ENCODE measurements at regions not wholly inside any gene's neighbourhood (a gene's known extent, or its start where the extent isn't known, plus 50 kb on each side); places are given as distances from the start of the nearest gene placed in this dataset.
"Not testable (repeated sequence)": the region's sequence is repeated elsewhere in the genome, so short reads cannot be mapped to it uniquely, and the experiment has no call there.

GRCh38 chr7:35975851-35976454 lies 175.1 kb downstream of the SEPTIN7 start:
- DNase-seq: peak in 1 of 2 donors; percentile 64

- not testable (repeated sequence) for DNase-seq
These were observed 174.0 kb upstream of the EEPD1 start for GRCh38 chr7:35978816-35979640.

- DNase-seq: no peak
These were observed 170.5 kb upstream of the EEPD1 start for GRCh38 chr7:35982600-35982999.

DNA sequence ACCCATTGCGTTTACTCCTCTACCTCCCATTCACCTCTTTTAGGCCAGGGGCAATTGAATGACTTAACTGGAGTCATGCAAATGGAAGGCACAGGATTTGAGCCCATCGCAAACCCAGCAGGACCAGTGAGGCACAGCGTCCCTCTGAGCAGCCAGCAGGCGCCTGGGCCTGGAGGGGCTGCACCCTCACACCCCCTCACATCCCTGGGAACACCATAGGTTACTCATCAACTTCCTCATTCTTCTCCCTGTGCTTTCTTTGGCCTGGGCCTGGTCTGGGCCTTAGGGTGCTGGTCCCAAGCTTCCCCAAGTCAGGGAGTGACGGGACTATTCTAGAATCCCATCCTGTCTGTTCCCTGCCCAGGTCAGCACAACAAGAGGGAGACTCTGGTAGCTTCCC lies 169.4 kb upstream of the EEPD1 start:
- DNase-seq: no peak

DNA sequence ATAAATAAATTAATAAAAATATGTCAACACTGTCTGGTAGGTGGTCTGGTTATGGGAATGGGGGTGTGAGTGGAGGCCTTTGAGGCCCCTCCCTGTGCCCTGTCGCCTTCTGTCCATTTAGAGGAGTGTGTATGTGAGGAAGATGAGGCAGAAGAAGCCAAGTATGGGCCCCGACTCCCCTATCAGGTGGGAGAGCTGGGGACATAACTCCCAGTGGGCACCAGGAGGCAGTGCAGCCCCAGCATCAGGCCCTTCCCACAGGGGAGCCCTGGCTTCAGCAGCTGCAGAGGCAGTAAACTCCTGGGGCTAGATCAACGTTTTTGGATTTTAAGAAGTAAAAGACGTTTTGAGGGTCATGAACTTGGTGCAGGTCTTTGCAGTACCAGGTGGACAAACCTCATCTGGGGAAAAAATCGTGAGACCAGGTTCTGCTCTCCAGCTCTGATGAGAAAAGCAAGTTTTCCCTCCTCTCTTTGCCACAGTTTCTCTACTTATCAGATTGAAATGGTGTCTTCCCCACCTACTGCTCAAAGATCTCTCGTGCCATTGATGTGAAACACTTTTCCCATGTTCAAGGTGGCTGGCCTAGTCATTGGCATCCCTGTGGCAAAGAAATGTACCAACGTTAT lies 167.8 kb upstream of the EEPD1 start:
- DNase-seq: peak; percentile 16 to 47

- DNase-seq: no peak
These were observed 166.0 kb upstream of the EEPD1 start for GRCh38 chr7:35987016-35987415.

- no peak for DNase-seq
These were observed 164.9 kb upstream of the EEPD1 start for GRCh38 chr7:35988105-35988504.

GRCh38 chr7:35988818-35989217 lies 164.2 kb upstream of the EEPD1 start:
- DNase-seq: no peak

GRCh38 chr7:35991511-35992232 lies 161.4 kb upstream of the EEPD1 start:
- DNase-seq: no peak

GRCh38 chr7:35992436-35992835 lies 160.6 kb upstream of the EEPD1 start:
- DNase-seq: no peak

- no peak for DNase-seq
These were observed 159.9 kb upstream of the EEPD1 start for GRCh38 chr7:35993113-35993512.

DNA sequence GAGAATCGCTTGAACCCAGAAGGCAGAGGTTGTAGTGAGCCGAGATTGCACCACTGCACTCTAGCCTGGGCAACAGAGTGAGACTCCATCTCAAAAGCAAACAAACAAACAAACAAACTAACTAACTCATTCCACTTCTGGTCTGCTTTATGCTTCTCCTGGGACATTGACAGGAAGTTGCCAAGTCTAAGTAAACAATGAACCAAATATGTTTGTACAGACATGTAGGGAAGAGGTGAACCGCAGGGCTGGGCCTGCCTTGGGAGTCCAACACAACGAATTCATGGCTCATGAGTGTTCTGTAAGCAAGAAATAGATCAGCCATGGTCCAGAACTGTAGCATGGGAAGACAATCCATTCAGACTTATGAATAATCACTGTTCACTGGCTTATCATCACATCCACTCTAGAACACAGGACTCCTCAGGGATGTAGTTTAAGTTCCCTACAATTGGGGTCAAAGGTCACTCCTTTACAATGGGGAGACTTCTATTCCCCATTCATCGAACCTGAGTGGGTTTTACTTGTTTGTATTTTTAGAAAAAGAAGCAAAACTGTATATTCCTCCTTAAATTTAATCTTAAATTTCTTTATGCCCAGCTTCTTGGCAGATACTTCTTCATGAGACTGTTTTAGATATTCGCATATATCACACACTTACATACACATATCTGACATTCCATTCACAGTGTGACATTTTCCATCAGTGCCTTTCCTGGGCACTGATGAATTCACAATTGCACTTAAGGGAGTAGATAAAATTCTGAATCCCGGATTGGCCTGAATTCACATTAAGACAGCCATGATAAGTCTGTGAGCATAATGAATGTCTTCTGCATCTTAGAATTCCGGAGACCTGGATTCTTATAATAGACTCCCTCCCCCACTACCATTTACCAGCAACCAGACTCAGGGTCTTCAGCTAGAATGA lies 159.1 kb upstream of the EEPD1 start:
- no peak for DNase-seq

DNA sequence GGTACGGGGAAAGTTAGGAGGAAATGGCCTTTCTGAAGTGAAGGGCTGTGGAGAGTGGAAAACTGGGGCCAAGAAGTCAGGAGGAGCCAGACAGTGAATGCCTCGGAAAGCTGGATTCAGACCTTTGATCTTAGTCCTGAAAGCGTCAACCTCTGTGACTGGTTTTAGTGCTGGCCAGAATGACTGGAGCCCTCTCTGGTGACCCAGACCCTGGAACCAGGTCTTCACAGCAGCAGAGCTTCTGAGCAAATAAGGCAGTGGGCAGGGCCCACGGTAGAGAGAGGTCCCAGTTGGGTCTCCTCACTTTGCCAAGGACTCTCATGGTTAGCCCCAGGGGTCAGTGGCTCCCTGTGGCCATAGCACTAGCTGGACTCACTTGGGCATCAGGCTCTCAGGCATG lies 157.7 kb upstream of the EEPD1 start:
- DNase-seq: no peak

DNA sequence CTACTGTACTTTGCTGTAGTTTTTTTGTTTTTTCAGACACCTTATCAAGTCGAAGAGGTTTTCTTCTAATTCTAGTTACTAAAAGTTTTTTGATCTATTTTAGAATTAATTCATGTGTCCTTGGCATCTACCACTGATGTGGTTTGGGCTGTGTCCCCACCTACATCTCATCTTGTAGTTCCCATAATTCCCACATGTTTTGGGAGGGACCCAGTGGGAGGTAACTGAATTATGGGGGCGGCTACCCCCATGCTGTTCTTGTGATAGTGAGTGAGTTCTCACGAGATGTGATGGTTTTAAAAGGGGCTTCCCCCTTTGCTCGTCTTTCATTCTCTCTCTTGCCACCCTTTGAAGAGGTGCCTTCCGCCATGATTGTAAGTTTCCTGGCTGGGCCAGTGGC lies 154.6 kb upstream of the EEPD1 start:
- no peak for DNase-seq

DNA sequence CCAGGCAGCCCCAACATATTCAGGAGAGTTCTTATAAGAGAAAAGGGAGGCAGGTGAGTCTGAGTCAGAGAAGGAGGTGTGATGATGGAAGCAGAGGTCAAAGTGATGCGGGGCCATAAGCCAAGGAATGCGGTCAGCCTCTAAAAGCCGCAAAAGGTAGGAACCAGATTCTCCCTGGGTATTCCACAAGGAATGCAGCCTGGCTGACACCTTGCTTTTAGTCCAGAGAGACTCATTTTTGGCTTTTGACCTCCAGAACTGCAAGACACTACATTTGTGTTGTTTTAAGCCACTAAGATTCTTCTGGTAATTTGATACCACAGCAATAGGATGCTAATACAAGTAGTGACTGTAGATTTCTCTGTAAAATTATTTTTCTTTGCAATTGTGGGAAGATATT lies 151.5 kb upstream of the EEPD1 start:
- DNase-seq: no peak

DNA sequence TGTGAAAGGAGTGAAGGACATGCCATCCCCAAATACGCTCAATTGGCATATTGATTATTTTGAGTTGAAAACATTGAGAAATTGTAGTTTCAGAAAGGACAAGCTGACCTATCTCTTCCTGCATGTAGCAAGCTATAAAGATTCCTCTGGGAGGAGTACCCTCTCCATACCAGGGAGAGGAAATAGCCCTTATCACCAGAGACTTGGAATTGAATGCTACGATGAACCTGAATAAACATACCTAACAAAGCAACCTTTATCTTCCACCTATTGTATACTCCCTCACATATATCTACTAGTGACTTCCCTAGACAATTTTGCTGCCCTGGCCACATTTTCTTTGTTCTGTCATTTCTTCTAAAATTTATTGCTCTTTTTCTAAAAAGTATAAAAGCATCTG lies 150.2 kb upstream of the EEPD1 start:
- no peak for DNase-seq

- DNase-seq: no peak
These were observed 149.7 kb upstream of the EEPD1 start for GRCh38 chr7:36003343-36003742.

- no peak for DNase-seq
These were observed 147.8 kb upstream of the EEPD1 start for GRCh38 chr7:36005293-36005692.

DNA sequence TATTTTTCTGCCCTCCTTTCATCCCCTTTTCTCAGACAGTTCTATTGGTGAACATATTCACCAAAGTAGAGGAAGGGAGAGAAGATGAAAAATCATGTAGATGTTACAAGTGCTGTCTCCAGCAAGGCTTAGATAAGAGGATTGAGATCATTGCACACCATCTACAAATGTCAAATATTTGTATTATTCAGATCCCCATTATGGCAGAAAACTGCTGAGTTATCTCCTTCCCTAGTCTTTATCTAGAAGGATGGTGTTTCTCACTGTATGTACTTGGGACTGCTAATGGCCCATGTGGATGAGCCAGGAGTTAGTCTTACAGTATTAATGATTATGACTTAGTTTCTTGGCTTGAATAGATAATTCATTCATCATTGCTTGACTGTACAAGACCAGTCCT lies 147.2 kb upstream of the EEPD1 start:
- DNase-seq: no peak

- DNase-seq: no peak
These were observed 146.3 kb upstream of the EEPD1 start for GRCh38 chr7:36006636-36007229.

- no peak for DNase-seq
These were observed 142.1 kb upstream of the EEPD1 start for GRCh38 chr7:36010656-36011587.
